Central memory CD8-positive, alpha-beta T cell (primary cell): ENCODE measurements at regions not wholly inside any gene's neighbourhood (a gene's known extent, or its start where the extent isn't known, plus 50 kb on each side); places are given as distances from the start of the nearest gene placed in this dataset.

Experiments
- ATAC-seq: fragments of 150-1000 bp; cut with Tn5 transposase; replicated peaks from 2 replicates; pipeline ENCODE4 v1.10.0; 2022; ENCODE audit warnings: mild to moderate bottlenecking, moderate FRiP score, moderate number of reproducible peaks; ENCODE audit not compliant: poor library complexity, severe bottlenecking; ENCODE audit errors: extremely low read depth
- DNase-seq, 2 donors: peaks; one replicate each; pipeline ENCODE4 v3.0.0; 2021; ENCODE audit warnings: low spot score in 2 of 2
- H3K27ac Mint-ChIP-seq: one replicate; pipeline ENCODE4 v1.8.0; 2022; ENCODE audit warnings: low read depth, mild to moderate bottlenecking, moderate library complexity, mixed read lengths
- H3K27me3 Mint-ChIP-seq: one replicate; pipeline ENCODE4 v1.8.0; 2022; ENCODE audit warnings: mixed read lengths
- H3K36me3 Mint-ChIP-seq: one replicate; pipeline ENCODE4 v1.8.0; 2022; ENCODE audit warnings: mild to moderate bottlenecking, moderate library complexity, mixed read lengths; ENCODE audit not compliant: insufficient read depth
- H3K4me1 Mint-ChIP-seq: one replicate; pipeline ENCODE4 v1.8.0; 2022; ENCODE audit warnings: mixed read lengths
- H3K4me3 Mint-ChIP-seq: one replicate; pipeline ENCODE4 v1.8.0; 2022; ENCODE audit warnings: mild to moderate bottlenecking, moderate library complexity, mixed read lengths
- H3K9me3 Mint-ChIP-seq: one replicate; pipeline ENCODE4 v1.8.0; 2022; ENCODE audit warnings: mixed read lengths

DNA sequence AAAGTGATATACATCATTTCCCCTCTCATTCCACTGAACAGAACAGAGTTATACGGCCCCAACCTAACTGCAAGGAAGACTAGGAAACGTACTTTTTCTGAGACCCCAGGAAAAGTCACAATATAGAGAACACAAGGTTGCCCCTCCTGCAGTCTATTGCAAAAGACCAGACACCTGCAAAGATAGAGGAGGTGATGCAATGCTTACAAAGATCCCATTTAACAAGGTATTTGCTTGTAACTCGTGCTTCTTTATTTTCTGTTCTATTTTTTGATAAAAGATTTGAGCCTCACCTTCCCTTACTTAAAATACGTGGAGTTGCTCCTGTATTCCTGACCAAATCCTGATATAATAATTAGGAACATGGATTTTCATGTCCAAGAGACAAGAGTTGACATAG, 793.0 kb upstream of the ID2 start:
- H3K4me3 Mint-ChIP-seq = no peak overlapping the region
- no peak for DNase-seq
- H3K9me3 Mint-ChIP-seq = no peaks in the 10 kb centered on the region
- H3K27ac Mint-ChIP-seq = no peak overlapping the region
- H3K36me3 Mint-ChIP-seq = no peaks in the 10 kb centered on the region
- no peaks in the 10 kb centered on the region for H3K4me1 Mint-ChIP-seq
- no peak for ATAC-seq
- H3K27me3 Mint-ChIP-seq = no peaks in the 10 kb centered on the region

DNA sequence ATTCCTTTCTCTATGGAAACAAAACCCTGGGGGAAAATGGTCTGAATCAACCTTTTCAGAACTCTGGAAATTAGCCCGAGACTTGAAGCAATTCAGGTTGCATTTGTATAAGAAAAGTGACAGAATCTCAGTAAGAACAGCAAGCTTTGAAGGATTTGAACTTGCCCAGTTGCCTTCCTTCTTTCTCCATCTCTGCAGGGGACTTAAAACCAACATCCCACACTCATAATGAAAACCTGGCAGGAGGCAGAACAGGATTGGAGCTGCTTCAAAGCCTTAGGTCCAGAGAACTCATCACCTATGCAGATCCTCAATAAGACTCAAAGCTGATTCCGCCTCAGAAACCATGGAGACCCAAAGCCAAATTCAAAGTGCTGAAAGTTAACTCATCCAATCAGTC, 790.5 kb upstream of the ID2 start:
- Mint-ChIP-seq H3K4me3 (no peak overlapping the region), H3K27me3 (no peaks in the 10 kb centered on the region), H3K27ac (no peak overlapping the region), H3K9me3 (no peaks in the 10 kb centered on the region), H3K36me3 (no peaks in the 10 kb centered on the region), H3K4me1 (no peaks in the 10 kb centered on the region)
- DNase-seq = no peak
- no peak for ATAC-seq

DNA sequence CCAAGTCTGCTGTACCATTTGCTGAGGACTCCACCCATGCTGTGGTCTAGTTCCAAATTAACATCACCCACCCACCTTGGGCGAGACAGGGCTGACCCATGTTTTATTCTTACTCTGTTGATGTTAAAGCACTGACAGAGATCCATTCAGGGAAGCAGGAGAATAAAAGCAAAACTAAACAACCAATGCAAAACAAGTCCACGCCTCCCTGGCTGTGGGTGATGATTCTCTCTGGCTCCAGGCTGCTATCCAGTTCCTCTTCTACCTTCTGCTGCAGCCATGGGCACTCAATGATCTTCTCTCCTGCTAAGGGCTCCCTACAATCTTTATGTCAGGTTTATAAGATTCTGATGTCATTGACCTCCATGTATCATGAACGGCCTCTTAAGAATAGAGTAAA, 786.6 kb upstream of the ID2 start:
- ATAC-seq (no peak), DNase-seq (no peak)
- Mint-ChIP-seq H3K27me3 (no peaks in the 10 kb centered on the region), H3K4me3 (no peak overlapping the region), H3K9me3 (no peaks in the 10 kb centered on the region), H3K4me1 (peaks cover 5% of the 10 kb centered on the region), H3K27ac (no peak overlapping the region), H3K36me3 (no peaks in the 10 kb centered on the region)

GRCh38 chr2:7896940-7897487, 784.8 kb upstream of the ID2 start:
- ATAC-seq (no peak), DNase-seq (no peak)
- H3K27ac Mint-ChIP-seq = no peak overlapping the region
- no peaks in the 10 kb centered on the region for H3K27me3 Mint-ChIP-seq
- no peaks in the 10 kb centered on the region for H3K36me3 Mint-ChIP-seq
- H3K9me3 Mint-ChIP-seq = no peaks in the 10 kb centered on the region
- peaks cover 5% of the 10 kb centered on the region for H3K4me1 Mint-ChIP-seq
- no peak overlapping the region for H3K4me3 Mint-ChIP-seq

DNA sequence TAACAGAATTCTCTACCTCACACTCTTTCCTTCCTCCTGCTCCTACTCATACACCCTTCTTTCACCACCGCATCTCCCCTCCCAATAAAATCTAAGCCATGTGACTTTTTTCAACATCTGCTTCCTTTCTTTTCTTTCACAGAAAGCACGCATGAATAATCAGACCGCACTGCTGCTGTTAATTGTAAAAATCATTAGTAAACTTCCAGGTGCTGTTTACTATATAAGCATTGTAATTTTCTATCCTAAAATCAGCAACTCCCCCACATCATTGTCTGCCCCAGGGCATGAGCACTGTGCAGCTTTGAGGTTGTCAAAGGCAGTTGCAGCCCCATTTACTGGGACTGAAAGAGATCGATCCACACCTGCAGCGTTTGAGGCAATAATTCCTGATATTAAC, 782.6 kb upstream of the ID2 start:
- H3K36me3 Mint-ChIP-seq = no peaks in the 10 kb centered on the region
- peaks cover 10% of the 10 kb centered on the region for H3K4me1 Mint-ChIP-seq
- no peaks in the 10 kb centered on the region for H3K9me3 Mint-ChIP-seq
- no peak for ATAC-seq
- H3K4me3 Mint-ChIP-seq = no peak overlapping the region
- DNase-seq = no peak
- no peak overlapping the region for H3K27ac Mint-ChIP-seq
- peaks cover 8% of the 10 kb centered on the region for H3K27me3 Mint-ChIP-seq

DNA sequence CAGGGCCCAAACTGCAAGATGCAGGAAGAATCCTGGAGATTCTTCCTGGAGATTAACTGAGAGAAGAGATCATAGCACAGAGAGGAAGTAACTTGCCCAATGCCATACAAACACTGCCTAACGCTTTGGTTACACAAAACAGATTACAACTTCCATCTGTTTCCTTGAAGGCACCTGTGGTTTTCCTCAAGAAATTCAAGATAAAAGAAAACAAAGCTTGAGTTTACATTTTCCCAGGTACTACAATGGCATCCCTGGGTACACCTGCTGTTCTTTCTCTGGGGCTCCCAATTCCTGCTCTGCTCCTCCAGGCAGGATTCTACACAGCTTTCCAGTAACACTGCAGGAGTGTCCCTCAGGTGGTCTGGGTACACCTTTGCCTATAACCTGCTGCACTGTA, 781.9 kb upstream of the ID2 start:
- Mint-ChIP-seq H3K9me3 (no peaks in the 10 kb centered on the region), H3K4me3 (no peak overlapping the region), H3K4me1 (peaks cover 10% of the 10 kb centered on the region), H3K36me3 (no peaks in the 10 kb centered on the region), H3K27ac (no peak overlapping the region), H3K27me3 (peaks cover 13% of the 10 kb centered on the region)
- no peak for ATAC-seq
- no peak for DNase-seq

DNA sequence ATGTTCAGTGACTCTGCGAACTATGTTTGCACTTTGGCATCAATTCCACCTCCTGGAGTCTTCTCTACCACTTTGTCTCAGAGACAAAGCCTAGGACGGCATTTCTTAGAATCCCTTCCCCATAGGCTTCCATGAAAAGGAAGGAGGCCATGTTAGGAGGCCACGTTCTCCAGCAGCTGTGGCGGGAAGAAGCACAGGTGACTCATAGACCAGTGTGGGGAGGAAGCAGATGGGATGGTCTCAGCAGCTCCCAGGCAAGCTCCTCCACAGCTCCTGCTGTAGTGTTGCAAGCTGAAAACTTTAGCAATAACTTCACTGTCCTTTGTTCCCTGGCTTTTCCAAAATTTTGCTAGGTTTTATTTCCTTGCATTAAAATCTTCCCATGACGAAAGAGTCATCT, 781.3 kb upstream of the ID2 start:
- Mint-ChIP-seq H3K27me3 (peaks cover 13% of the 10 kb centered on the region), H3K4me3 (no peak overlapping the region), H3K9me3 (no peaks in the 10 kb centered on the region), H3K27ac (no peak overlapping the region), H3K36me3 (no peaks in the 10 kb centered on the region), H3K4me1 (peaks cover 10% of the 10 kb centered on the region)
- DNase-seq = no peak
- no peak for ATAC-seq

- no peak overlapping the region for H3K4me3 Mint-ChIP-seq
- no peaks in the 10 kb centered on the region for H3K9me3 Mint-ChIP-seq
- no peak overlapping the region for H3K27ac Mint-ChIP-seq
- no peak for DNase-seq
- H3K36me3 Mint-ChIP-seq = no peaks in the 10 kb centered on the region
- no peak for ATAC-seq
- peaks cover 13% of the 10 kb centered on the region for H3K27me3 Mint-ChIP-seq
- H3K4me1 Mint-ChIP-seq = peaks cover 10% of the 10 kb centered on the region
Observed at GRCh38 chr2:7902251-7902765, 779.5 kb upstream of the ID2 start.

DNA sequence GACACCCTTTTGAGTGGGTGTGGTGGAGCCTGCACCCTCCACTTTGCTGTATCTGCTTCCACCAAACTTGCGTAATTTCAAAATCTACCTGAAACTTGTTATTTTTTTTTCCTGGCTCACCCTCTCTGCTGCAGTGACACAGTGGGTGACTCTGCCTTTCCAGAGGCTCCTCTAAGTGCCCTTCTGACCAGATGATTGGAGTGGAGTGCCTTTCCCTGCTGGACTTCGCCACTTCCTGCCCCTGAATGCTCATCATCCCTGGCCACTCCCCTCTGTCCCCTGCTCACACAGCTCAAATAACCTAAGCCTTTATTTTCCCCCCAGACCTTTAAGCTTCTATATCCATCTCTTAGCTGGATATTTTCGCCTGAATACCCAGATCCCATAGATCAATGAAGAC, 777.5 kb upstream of the ID2 start:
- peaks cover 13% of the 10 kb centered on the region for H3K27me3 Mint-ChIP-seq

GRCh38 chr2:7905756-7906155, 776.1 kb upstream of the ID2 start:
- Mint-ChIP-seq H3K4me1 (peaks cover 5% of the 10 kb centered on the region), H3K9me3 (no peaks in the 10 kb centered on the region), H3K4me3 (no peak overlapping the region), H3K36me3 (no peaks in the 10 kb centered on the region), H3K27me3 (peaks cover 13% of the 10 kb centered on the region), H3K27ac (no peak overlapping the region)
- no peak for ATAC-seq
- DNase-seq = no peak

More for the DNA sequence above, 777.5 kb upstream of the ID2 start:
- Mint-ChIP-seq H3K4me1 (peaks cover 6% of the 10 kb centered on the region), H3K36me3 (no peaks in the 10 kb centered on the region), H3K4me3 (no peak overlapping the region), H3K9me3 (no peaks in the 10 kb centered on the region), H3K27ac (no peak overlapping the region)
- DNase-seq = no peak
- no peak for ATAC-seq

- ATAC-seq (no peak), DNase-seq (no peak)
- Mint-ChIP-seq H3K4me1 (peaks cover 5% of the 10 kb centered on the region), H3K27ac (no peak overlapping the region), H3K9me3 (no peaks in the 10 kb centered on the region), H3K27me3 (peaks cover 13% of the 10 kb centered on the region), H3K4me3 (no peak overlapping the region), H3K36me3 (no peaks in the 10 kb centered on the region)
Observed at GRCh38 chr2:7906431-7906830, 775.4 kb upstream of the ID2 start.

- H3K9me3 Mint-ChIP-seq = no peaks in the 10 kb centered on the region
Observed at GRCh38 chr2:7907041-7907440, 774.8 kb upstream of the ID2 start.

DNA sequence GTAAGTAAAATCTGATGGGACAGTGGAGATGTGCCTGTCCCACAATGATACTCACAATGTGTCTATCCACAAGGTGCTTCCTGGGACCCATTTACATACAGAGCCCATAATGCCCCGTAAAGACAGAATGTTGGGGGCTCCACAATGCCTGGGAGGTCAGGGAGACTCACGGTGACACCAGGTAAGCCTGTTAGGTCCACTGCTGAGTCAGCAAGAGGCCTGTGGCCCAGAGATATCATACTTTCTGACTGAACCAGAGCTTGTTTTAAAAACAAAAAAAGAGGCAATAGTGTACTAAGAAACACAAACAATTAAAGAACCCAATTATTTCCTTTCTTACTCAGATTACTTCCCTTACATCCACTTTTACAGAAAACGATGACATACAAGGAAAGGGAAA, 771.1 kb upstream of the ID2 start:
- no peaks in the 10 kb centered on the region for H3K4me1 Mint-ChIP-seq
- H3K27me3 Mint-ChIP-seq = no peaks in the 10 kb centered on the region
- H3K4me3 Mint-ChIP-seq = no peak overlapping the region
- no peak for ATAC-seq
- DNase-seq = no peak
- H3K27ac Mint-ChIP-seq = no peak overlapping the region
- H3K36me3 Mint-ChIP-seq = no peaks in the 10 kb centered on the region
- H3K9me3 Mint-ChIP-seq = no peaks in the 10 kb centered on the region

More at GRCh38 chr2:7907041-7907440, 774.8 kb upstream of the ID2 start:
- H3K36me3 Mint-ChIP-seq = no peaks in the 10 kb centered on the region
- H3K4me3 Mint-ChIP-seq = no peak overlapping the region
- DNase-seq (no peak), ATAC-seq (no peak)
- peaks cover 5% of the 10 kb centered on the region for H3K4me1 Mint-ChIP-seq
- H3K27ac Mint-ChIP-seq = no peak overlapping the region
- H3K27me3 Mint-ChIP-seq = peaks cover 13% of the 10 kb centered on the region

- H3K9me3 Mint-ChIP-seq = no peaks in the 10 kb centered on the region
- H3K27me3 Mint-ChIP-seq = no peaks in the 10 kb centered on the region
- no peaks in the 10 kb centered on the region for H3K4me1 Mint-ChIP-seq
- no peak overlapping the region for H3K4me3 Mint-ChIP-seq
- DNase-seq (no peak), ATAC-seq (no peak)
- no peaks in the 10 kb centered on the region for H3K36me3 Mint-ChIP-seq
- no peak overlapping the region for H3K27ac Mint-ChIP-seq
Observed at GRCh38 chr2:7911196-7911595, 770.7 kb upstream of the ID2 start.
